Neural crest cell (in vitro differentiated cells): ENCODE measurements at regions not wholly inside any gene's neighbourhood (a gene's known extent, or its start where the extent isn't known, plus 50 kb on each side); places are given as distances from the start of the nearest gene placed in this dataset.

Source experiments
- DNase-seq: peaks from one replicate; pipeline ENCODE4 v3.0.0; 2021; ENCODE audit warnings: low read depth, mixed read lengths, low spot score
- H3K27ac Mint-ChIP-seq: one replicate; pipeline ENCODE4 v1.8.0; 2021; ENCODE audit warnings: mild to moderate bottlenecking, mixed read lengths; ENCODE audit not compliant: unreplicated experiment
- H3K27me3 Mint-ChIP-seq: 2 replicates; pipeline ENCODE4 v1.8.0; 2021; ENCODE audit warnings: low read depth, mild to moderate bottlenecking, mixed read lengths
- H3K36me3 Mint-ChIP-seq: 2 replicates; pipeline ENCODE4 v1.8.0; 2021; ENCODE audit warnings: low read depth, mild to moderate bottlenecking, mixed read lengths
- H3K4me1 Mint-ChIP-seq: 2 replicates; pipeline ENCODE4 v1.8.0; 2021; ENCODE audit warnings: mixed read lengths
- H3K4me3 Mint-ChIP-seq: one replicate; pipeline ENCODE4 v1.8.0; 2021; ENCODE audit warnings: mild to moderate bottlenecking, mixed read lengths
- H3K9me3 Mint-ChIP-seq: 2 replicates; pipeline ENCODE4 v1.8.0; 2021; ENCODE audit warnings: mixed read lengths
- TF ChIP-seq, protein P1 (sequence below): fragments of 200-600 bp; sonication (generic); conservative IDR thresholded peaks from 2 replicates; pipeline ENCODE4 v1.5.0; 2021; ENCODE audit warnings: antibody characterized with exemption, mild to moderate bottlenecking

DNA sequence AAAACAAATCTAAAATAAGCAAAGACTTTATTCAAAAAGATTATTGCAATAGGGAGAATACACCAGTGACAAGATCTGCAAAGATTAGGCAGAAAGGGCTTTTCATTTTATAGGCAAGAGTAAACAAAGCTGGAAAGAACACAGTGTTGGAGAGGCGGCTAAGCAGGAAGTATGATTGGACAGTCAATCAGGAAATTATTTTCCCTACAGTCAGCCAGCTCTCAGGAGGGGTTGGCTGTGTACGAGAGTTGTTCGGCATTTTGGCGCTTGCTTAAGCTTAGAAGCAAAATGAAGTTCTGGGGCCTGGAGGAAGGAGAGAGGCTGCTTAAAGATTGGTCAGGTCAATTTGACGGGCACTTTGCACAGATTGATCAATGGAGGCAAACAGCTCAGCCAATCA is 1030.5 kb downstream of the TLE4 start:
- H3K4me1 Mint-ChIP-seq, result peaks cover 5% of the 10 kb centered on the region
- no peaks in the 10 kb centered on the region for H3K36me3 Mint-ChIP-seq
- no peak overlapping the region for H3K27ac Mint-ChIP-seq
- no peaks in the 10 kb centered on the region for H3K9me3 Mint-ChIP-seq
- DNase-seq, result no peak
- no peak overlapping the region for H3K4me3 Mint-ChIP-seq
- H3K27me3 Mint-ChIP-seq, result no peaks in the 10 kb centered on the region
- TF ChIP-seq, protein P1, sequence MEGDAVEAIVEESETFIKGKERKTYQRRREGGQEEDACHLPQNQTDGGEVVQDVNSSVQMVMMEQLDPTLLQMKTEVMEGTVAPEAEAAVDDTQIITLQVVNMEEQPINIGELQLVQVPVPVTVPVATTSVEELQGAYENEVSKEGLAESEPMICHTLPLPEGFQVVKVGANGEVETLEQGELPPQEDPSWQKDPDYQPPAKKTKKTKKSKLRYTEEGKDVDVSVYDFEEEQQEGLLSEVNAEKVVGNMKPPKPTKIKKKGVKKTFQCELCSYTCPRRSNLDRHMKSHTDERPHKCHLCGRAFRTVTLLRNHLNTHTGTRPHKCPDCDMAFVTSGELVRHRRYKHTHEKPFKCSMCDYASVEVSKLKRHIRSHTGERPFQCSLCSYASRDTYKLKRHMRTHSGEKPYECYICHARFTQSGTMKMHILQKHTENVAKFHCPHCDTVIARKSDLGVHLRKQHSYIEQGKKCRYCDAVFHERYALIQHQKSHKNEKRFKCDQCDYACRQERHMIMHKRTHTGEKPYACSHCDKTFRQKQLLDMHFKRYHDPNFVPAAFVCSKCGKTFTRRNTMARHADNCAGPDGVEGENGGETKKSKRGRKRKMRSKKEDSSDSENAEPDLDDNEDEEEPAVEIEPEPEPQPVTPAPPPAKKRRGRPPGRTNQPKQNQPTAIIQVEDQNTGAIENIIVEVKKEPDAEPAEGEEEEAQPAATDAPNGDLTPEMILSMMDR, result no peak

- Mint-ChIP-seq H3K9me3 (no peaks in the 10 kb centered on the region), H3K36me3 (peaks cover 6% of the 10 kb centered on the region), H3K27ac (no peak overlapping the region), H3K4me3 (no peak overlapping the region), H3K4me1 (no peaks in the 10 kb centered on the region), H3K27me3 (no peaks in the 10 kb centered on the region)
- no peak for DNase-seq
- TF ChIP-seq, protein P1, result no peak
Observed at GRCh38 chr9:80596579-80596978, 1024.8 kb downstream of the TLE4 start.

GRCh38 chr9:80595192-80595591 is 1023.4 kb downstream of the TLE4 start:
- no peak overlapping the region for H3K27ac Mint-ChIP-seq
- peaks cover 6% of the 10 kb centered on the region for H3K36me3 Mint-ChIP-seq
- no peaks in the 10 kb centered on the region for H3K27me3 Mint-ChIP-seq
- H3K9me3 Mint-ChIP-seq, result no peaks in the 10 kb centered on the region
- no peaks in the 10 kb centered on the region for H3K4me1 Mint-ChIP-seq
- DNase-seq, result no peak
- TF ChIP-seq, protein P1, result no peak
- no peak overlapping the region for H3K4me3 Mint-ChIP-seq

- TF ChIP-seq, protein P1, result no peak
- Mint-ChIP-seq H3K27ac (no peak overlapping the region), H3K4me3 (no peak overlapping the region), H3K9me3 (no peaks in the 10 kb centered on the region), H3K4me1 (peaks cover 3% of the 10 kb centered on the region), H3K27me3 (no peaks in the 10 kb centered on the region), H3K36me3 (peaks cover 6% of the 10 kb centered on the region)
- DNase-seq, result no peak
Observed at GRCh38 chr9:80592413-80592812, 1020.6 kb downstream of the TLE4 start.

DNA sequence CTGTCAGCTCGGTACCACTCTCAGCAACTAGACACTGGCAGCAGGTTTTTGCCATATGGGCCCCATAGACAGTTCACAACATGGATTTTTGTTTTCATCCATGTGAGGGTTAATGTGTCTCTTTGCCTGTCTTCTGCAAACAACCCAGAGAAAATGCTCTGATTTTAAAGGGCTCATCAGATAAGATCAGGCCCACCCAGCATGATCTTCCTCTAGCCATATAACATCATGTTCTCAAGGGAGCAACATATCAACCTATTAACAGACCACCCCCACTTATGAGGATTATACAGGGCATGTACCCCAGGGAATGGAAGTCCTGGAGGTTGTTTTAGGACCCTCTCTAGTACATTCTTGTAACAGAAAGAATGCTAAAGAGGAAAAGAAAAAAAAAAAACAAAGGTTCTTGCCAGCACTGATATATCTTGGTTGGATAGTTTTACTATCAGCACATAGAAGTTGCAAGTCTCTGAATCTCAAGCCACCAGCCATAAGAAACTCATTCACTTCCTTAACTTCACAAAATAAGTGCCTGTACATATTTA is 1015.1 kb downstream of the TLE4 start:
- Mint-ChIP-seq H3K27ac (no peak overlapping the region), H3K4me3 (no peak overlapping the region), H3K27me3 (no peaks in the 10 kb centered on the region), H3K4me1 (peaks cover 3% of the 10 kb centered on the region), H3K9me3 (no peaks in the 10 kb centered on the region), H3K36me3 (no peaks in the 10 kb centered on the region)
- TF ChIP-seq, protein P1, result no peak
- no peak for DNase-seq
